ENCODE measurements at regions not wholly inside any gene's neighbourhood (a gene's known extent, or its start where the extent isn't known, plus 50 kb on each side); places are given as distances from the start of the nearest gene placed in this dataset.
"Not testable (repeated sequence)": the region's sequence is repeated elsewhere in the genome, so short reads cannot be mapped to it uniquely, and the experiment has no call there.

GRCh38 chr14:35174342-35174741, 52.0 kb downstream of the PRORP start:
- FAIRE-seq, result no peak

- no peak for FAIRE-seq
These were observed 57.8 kb downstream of the PRORP start for GRCh38 chr14:35180179-35180578.

GRCh38 chr14:35184891-35185290, 62.5 kb downstream of the PRORP start:
- FAIRE-seq, result not testable (repeated sequence)

GRCh38 chr14:35189422-35189821, 67.1 kb downstream of the PRORP start:
- no peak for FAIRE-seq

- FAIRE-seq, result no peak
These were observed 70.8 kb downstream of the PRORP start for GRCh38 chr14:35193161-35193560.

- FAIRE-seq, result not testable (repeated sequence)
These were observed 71.8 kb downstream of the PRORP start for GRCh38 chr14:35194183-35194582.

GRCh38 chr14:35196571-35196970, 74.2 kb downstream of the PRORP start:
- FAIRE-seq, result no peak

- no peak for FAIRE-seq
These were observed 74.7 kb downstream of the PRORP start for GRCh38 chr14:35197015-35197414.

- FAIRE-seq, result no peak
These were observed 78.7 kb downstream of the PRORP start for GRCh38 chr14:35201066-35201465.

- no peak for FAIRE-seq
These were observed 79.8 kb downstream of the PRORP start for GRCh38 chr14:35202195-35202594.

GRCh38 chr14:35205737-35206136, 83.4 kb downstream of the PRORP start:
- FAIRE-seq, result no peak

- no peak for FAIRE-seq
These were observed 81.1 kb upstream of the PSMA6 start for GRCh38 chr14:35211067-35211466.

GRCh38 chr14:35212471-35213142, 79.6 kb upstream of the PSMA6 start:
- FAIRE-seq, result no peak

- FAIRE-seq, result no peak
These were observed 78.9 kb upstream of the PSMA6 start for GRCh38 chr14:35213143-35213788.

GRCh38 chr14:35213869-35214387, 78.3 kb upstream of the PSMA6 start:
- no peak for FAIRE-seq

- not testable (repeated sequence) for FAIRE-seq
These were observed 77.8 kb upstream of the PSMA6 start for GRCh38 chr14:35214402-35214801.

- peak; percentile 93 for FAIRE-seq
These were observed 76.9 kb upstream of the PSMA6 start for GRCh38 chr14:35215110-35215813.

GRCh38 chr14:35218176-35218575, 74.0 kb upstream of the PSMA6 start:
- FAIRE-seq, result not testable (repeated sequence)

- no peak for FAIRE-seq
These were observed 73.2 kb upstream of the PSMA6 start for GRCh38 chr14:35218963-35219362.

- no peak for FAIRE-seq
These were observed 72.0 kb upstream of the PSMA6 start for GRCh38 chr14:35220027-35220676.

GRCh38 chr14:35220920-35221319, 71.3 kb upstream of the PSMA6 start:
- FAIRE-seq, result no peak

GRCh38 chr14:35221462-35221861, 70.7 kb upstream of the PSMA6 start:
- no peak for FAIRE-seq

- no peak for FAIRE-seq
These were observed 69.9 kb upstream of the PSMA6 start for GRCh38 chr14:35222324-35222723.

Data from G401.6 (cell line).